Uterus (tissue), 2 donors: ENCODE measurements at regions not wholly inside any gene's neighbourhood (a gene's known extent, or its start where the extent isn't known, plus 50 kb on each side); places are given as distances from the start of the nearest gene placed in this dataset.

ENCODE experiments used
- POLR2A ChIP-seq, 2 donors: fragments of 450-650 bp; IDR thresholded peaks; one replicate each; pipeline ENCODE4 v1.6.1; 2016; ENCODE audit warnings: antibody characterized with exemption in 2 of 2, mild to moderate bottlenecking in 1 of 2, moderate library complexity in 1 of 2
- TF ChIP-seq, protein P1 (sequence below), 4 experiments: fragments of 200-600 bp in 2 of 4; fragments of 450-650 bp in 2 of 4; sonication (generic) in 2 of 4; IDR thresholded peaks; one replicate each; pipeline ENCODE4 v1.5.1; 2016 to 2019; ENCODE audit warnings: antibody characterized with exemption in 4 of 4, mild to moderate bottlenecking in 2 of 4, moderate library complexity in 1 of 4

DNA sequence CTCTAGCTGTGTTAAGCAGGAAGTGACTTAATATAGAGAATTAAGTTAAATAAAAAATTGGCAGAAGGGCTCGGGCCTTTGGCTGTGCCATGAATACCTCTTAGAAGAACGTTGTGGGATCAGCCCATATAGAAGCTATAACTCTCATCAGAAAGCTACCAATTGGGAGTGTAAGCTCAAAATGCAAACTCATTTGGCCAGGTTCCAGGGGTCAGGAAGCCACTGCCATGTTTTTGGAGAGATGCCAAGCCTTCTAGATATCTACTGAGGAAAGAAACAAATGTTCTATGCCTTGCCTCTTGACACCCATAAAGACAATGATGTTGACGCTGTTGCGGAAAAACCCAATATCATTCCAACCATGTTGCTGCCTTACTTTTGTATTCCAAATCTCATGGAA lies 475.2 kb upstream of the TGFBR2 start:
- TF ChIP-seq, protein P1, sequence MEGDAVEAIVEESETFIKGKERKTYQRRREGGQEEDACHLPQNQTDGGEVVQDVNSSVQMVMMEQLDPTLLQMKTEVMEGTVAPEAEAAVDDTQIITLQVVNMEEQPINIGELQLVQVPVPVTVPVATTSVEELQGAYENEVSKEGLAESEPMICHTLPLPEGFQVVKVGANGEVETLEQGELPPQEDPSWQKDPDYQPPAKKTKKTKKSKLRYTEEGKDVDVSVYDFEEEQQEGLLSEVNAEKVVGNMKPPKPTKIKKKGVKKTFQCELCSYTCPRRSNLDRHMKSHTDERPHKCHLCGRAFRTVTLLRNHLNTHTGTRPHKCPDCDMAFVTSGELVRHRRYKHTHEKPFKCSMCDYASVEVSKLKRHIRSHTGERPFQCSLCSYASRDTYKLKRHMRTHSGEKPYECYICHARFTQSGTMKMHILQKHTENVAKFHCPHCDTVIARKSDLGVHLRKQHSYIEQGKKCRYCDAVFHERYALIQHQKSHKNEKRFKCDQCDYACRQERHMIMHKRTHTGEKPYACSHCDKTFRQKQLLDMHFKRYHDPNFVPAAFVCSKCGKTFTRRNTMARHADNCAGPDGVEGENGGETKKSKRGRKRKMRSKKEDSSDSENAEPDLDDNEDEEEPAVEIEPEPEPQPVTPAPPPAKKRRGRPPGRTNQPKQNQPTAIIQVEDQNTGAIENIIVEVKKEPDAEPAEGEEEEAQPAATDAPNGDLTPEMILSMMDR (IDR thresholded peaks at IDR 0.05): no peak
- TF ChIP-seq POLR2A (IDR thresholded peaks at IDR 0.05): no peak
